ENCODE measurements at regions not wholly inside any gene's neighbourhood (a gene's known extent, or its start where the extent isn't known, plus 50 kb on each side); places are given as distances from the start of the nearest gene placed in this dataset.

DNA sequence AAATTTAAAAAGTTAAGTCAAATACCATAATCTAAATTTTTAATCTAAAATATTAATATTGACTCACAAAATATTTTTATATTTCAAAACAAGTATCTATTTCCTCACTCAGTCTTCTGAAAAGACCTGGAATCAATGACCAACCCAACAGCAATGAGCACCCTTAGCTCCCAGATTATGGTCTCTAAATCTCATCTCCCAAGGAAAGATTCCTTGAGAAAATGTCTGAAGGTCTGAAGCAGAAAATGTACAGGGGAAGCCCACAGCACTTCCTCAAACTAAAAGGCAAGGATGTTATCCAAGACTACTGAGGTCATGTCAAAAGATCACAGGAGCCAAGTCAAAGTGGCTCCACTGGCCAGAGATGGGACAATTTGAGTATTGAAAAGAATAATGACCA lies 51.0 kb upstream of the SLCO2A1 start:
- Histone ChIP-seq H2BK5ac (ENCODE audit: low read depth, low read length, poor library complexity, severe bottlenecking) (no peak overlapping the region), H2BK120ac (ENCODE audit: low read depth, low read length) (no peak overlapping the region), H3K4me3 (ENCODE audit: insufficient read depth, low read depth, low read length) (no peak overlapping the region), H4K5ac (ENCODE audit: low read depth, low read length) (no peak overlapping the region), H2AK9ac (replicated peaks; ENCODE audit: low read depth, low read length, poor library complexity) (no peak overlapping the region), H3K27ac (ENCODE audit: insufficient read depth, low read length) (no peak overlapping the region), H2BK15ac (ENCODE audit: low read depth, low read length) (no peak overlapping the region), H3K4me2 (ENCODE audit: low read depth, low read length) (no peak overlapping the region), H4K20me1 (ENCODE audit: insufficient read depth, low read length) (no peaks in the 10 kb centered on the region), H3K36me3 (ENCODE audit: control insufficient read depth, insufficient read depth, low read length) (no peaks in the 10 kb centered on the region), H3K4ac (ENCODE audit: low read depth, low read length) (no peak overlapping the region), H3K79me1 (ENCODE audit: low read depth in 1 of 2, low read length in 2 of 2) (no peaks in the 10 kb centered on the region), H2BK20ac (ENCODE audit: low read depth, low read length) (no peak overlapping the region), H3K27me3 (ENCODE audit: control insufficient read depth, insufficient read depth, low read length) (no peaks in the 10 kb centered on the region), H3K9me3 (ENCODE audit: control insufficient read depth, insufficient read depth, low read length) (peaks cover 6% of the 10 kb centered on the region), H3K23ac (ENCODE audit: low read depth, low read length) (no peak overlapping the region), H3K14ac (replicated peaks; ENCODE audit: low read depth, low read length) (no peak overlapping the region), H3K56ac (ENCODE audit: extremely low read depth, insufficient read depth, low read length) (no peak overlapping the region), H2AFZ (replicated peaks; ENCODE audit: low read length, poor library complexity) (no peak overlapping the region), H2AK5ac (ENCODE audit: low read depth, low read length) (no peak overlapping the region), H3K18ac (ENCODE audit: low read depth, low read length) (no peak overlapping the region), H3K4me1 (ENCODE audit: control insufficient read depth, insufficient read depth, low read length) (peaks cover 5% of the 10 kb centered on the region), H4K8ac (ENCODE audit: low read depth in 2 of 2, low read length in 2 of 2) (no peak overlapping the region), H3K9me1 (ENCODE audit: insufficient read depth, low read length) (no peaks in the 10 kb centered on the region; the same call in 1 of the 2 replicates), H4K91ac (ENCODE audit: insufficient read depth, low read depth, low read length) (no peak overlapping the region), H3K9ac (ENCODE audit: low read depth, low read length) (no peak overlapping the region)
- in situ Hi-C loops (cut with MboI; ENCODE audit: low sequenced_read_pairs) (no loop called here), intact Hi-C loops (cut with micrococcal nuclease) (no loop called here), dilution Hi-C loops (cut with HindIII; ENCODE audit: low sequenced_read_pairs, unreplicated experiment) (no loop called here)
- DNase-seq (no peak), ATAC-seq (ENCODE audit: low read depth) (no peak)
- ChIA-PET CTCF (no interaction called here), POLR2A (ENCODE audit: unreplicated experiment) (no interaction called here)
- no peak for TF ChIP-seq BHLHE40 (IDR thresholded peaks at IDR 0.05; ENCODE audit: low read depth, low read length)
- TF ChIP-seq ELK1 (IDR thresholded peaks at IDR 0.05; ENCODE audit: borderline replicate concordance, low read depth, low read length) = no peak
- no peak for TF ChIP-seq RAD21 (IDR thresholded peaks at IDR 0.05; ENCODE audit: low read length)
- TF ChIP-seq MXI1 (IDR thresholded peaks at IDR 0.05; ENCODE audit: borderline replicate concordance, low read depth, low read length) = no peak
- no peak for TF ChIP-seq MAZ (IDR thresholded peaks at IDR 0.05; ENCODE audit: borderline replicate concordance, low read depth, low read length)
- TF ChIP-seq FOS (IDR thresholded peaks at IDR 0.05; ENCODE audit: low read depth, low read length) = no peak
- no peak for TF ChIP-seq MAFK (IDR thresholded peaks at IDR 0.05; ENCODE audit: low read depth, low read length)
- no peak for TF ChIP-seq NFE2L2 (IDR thresholded peaks at IDR 0.05; ENCODE audit: low read depth, low read length)
- TF ChIP-seq CEBPB (IDR thresholded peaks at IDR 0.05; ENCODE audit: low read depth, low read length) = no peak
- TF ChIP-seq, protein P1, sequence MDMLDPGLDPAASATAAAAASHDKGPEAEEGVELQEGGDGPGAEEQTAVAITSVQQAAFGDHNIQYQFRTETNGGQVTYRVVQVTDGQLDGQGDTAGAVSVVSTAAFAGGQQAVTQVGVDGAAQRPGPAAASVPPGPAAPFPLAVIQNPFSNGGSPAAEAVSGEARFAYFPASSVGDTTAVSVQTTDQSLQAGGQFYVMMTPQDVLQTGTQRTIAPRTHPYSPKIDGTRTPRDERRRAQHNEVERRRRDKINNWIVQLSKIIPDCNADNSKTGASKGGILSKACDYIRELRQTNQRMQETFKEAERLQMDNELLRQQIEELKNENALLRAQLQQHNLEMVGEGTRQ (IDR thresholded peaks at IDR 0.05; ENCODE audit: low read depth, low read length) = no peak
- TF ChIP-seq RCOR1 (IDR thresholded peaks at IDR 0.05; ENCODE audit: insufficient replicate concordance, low read length) = no peak
- TF ChIP-seq CHD1 (IDR thresholded peaks at IDR 0.05; ENCODE audit: low read depth, low read length) = no peak
- TF ChIP-seq, protein P2, sequence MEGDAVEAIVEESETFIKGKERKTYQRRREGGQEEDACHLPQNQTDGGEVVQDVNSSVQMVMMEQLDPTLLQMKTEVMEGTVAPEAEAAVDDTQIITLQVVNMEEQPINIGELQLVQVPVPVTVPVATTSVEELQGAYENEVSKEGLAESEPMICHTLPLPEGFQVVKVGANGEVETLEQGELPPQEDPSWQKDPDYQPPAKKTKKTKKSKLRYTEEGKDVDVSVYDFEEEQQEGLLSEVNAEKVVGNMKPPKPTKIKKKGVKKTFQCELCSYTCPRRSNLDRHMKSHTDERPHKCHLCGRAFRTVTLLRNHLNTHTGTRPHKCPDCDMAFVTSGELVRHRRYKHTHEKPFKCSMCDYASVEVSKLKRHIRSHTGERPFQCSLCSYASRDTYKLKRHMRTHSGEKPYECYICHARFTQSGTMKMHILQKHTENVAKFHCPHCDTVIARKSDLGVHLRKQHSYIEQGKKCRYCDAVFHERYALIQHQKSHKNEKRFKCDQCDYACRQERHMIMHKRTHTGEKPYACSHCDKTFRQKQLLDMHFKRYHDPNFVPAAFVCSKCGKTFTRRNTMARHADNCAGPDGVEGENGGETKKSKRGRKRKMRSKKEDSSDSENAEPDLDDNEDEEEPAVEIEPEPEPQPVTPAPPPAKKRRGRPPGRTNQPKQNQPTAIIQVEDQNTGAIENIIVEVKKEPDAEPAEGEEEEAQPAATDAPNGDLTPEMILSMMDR (conservative IDR thresholded peaks at IDR 0.05; ENCODE audit: low read depth, low read length) = no peak
- no peak for TF ChIP-seq POLR2A (IDR thresholded peaks at IDR 0.05; ENCODE audit: low read depth, low read length)
- TF ChIP-seq SMC3 (IDR thresholded peaks at IDR 0.05; ENCODE audit: low read depth, low read length) = no peak
- no peak for TF ChIP-seq RFX5 (IDR thresholded peaks at IDR 0.05; ENCODE audit: low read depth, low read length)
- BruUV-seq (replicated peaks) = no TSS peak

Measured in IMR-90 (cell line).